ENCODE measurements at regions not wholly inside any gene's neighbourhood (a gene's known extent, or its start where the extent isn't known, plus 50 kb on each side); places are given as distances from the start of the nearest gene placed in this dataset.
A peak's percentile ranks its signal among the peaks of the same experiment; 100 is the strongest.

DNA sequence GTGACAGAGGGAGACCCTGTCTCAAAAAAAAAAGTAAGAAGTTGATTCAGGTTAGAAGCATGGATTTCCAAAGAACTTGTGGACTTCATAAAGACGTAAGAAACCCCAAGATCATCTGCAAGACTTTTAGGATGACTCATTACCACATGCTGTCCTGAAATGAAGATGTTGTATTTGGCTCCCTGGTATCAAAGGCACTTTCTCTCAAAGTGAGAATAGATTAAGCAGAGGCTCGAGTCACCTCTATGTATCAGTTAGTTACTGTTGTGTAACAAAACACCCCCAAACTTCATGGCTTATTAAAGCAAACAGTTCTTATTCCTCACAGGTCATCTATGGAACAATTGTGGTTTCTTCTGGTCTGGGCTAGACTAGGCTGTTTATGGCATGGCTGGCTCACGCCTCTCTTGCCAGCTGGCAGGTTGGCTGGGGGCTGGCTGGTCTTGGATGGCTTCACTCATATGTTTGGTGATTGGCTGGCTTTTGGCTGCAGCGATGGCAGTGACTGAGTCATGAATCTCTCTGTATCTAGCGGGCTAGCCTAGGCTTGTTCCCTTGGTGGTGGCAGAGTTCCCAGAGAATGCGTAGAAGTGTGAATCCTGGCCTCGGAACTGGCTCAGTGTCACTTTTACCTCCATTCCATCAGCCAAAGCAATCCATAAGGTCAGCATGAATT, 60.4 kb upstream of the MSI2 start:
- Histone ChIP-seq H3K27ac (no peak overlapping the region), H3K9me3 (no peaks in the 10 kb centered on the region), H3K36me3 (no peaks in the 10 kb centered on the region), H3K27me3 (replicated peaks; ENCODE audit: insufficient read depth) (no peaks in the 10 kb centered on the region), H3K4me1 (replicated peaks) (no peaks in the 10 kb centered on the region), H3K4me3 (no peak overlapping the region)
- peak; percentile 36 for DNase-seq (ENCODE audit: low spot score)
- intact Hi-C loops (cut with DNase I), result no loop called here
- WGBS, result 63% methylated on average over 7 of the region's 7 CpGs
- TF ChIP-seq, protein P1, sequence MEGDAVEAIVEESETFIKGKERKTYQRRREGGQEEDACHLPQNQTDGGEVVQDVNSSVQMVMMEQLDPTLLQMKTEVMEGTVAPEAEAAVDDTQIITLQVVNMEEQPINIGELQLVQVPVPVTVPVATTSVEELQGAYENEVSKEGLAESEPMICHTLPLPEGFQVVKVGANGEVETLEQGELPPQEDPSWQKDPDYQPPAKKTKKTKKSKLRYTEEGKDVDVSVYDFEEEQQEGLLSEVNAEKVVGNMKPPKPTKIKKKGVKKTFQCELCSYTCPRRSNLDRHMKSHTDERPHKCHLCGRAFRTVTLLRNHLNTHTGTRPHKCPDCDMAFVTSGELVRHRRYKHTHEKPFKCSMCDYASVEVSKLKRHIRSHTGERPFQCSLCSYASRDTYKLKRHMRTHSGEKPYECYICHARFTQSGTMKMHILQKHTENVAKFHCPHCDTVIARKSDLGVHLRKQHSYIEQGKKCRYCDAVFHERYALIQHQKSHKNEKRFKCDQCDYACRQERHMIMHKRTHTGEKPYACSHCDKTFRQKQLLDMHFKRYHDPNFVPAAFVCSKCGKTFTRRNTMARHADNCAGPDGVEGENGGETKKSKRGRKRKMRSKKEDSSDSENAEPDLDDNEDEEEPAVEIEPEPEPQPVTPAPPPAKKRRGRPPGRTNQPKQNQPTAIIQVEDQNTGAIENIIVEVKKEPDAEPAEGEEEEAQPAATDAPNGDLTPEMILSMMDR (IDR thresholded peaks at IDR 0.05), result no peak
- TF ChIP-seq POLR2AphosphoS5 (IDR thresholded peaks at IDR 0.05) (peak; percentile 18), POLR2A (IDR thresholded peaks at IDR 0.05) (no peak)

DNA sequence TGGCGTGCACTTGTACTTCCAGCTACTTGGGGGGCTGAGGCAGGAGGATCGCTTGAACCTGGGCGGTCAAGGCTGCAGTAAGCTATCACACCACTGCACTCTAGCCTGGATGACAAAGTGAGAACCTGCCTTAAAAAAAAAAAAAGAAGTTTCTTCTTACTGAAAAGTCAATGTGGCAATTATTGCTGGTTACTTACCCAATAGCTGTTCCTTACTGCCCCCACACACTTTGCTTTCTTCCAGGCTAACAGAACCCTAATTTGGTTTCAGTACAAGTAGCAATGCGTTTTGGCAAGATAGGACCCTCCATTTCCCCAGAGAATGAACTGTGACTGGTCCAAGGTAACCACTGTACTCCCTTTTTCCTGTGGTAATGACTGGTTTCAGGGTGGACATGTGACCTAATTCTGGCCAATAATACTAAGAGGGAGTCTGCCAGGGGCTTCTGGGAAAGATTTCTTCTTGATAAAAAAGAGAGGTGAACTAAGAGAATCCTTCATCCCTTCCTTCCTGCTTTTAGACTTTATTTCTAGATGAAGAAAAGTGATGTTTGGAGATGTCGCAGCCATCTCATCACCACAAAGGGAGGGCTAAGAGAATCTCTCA, 58.8 kb upstream of the MSI2 start:
- no peaks in the 10 kb centered on the region for H3K4me1 ChIP-seq (replicated peaks)
- no peak for DNase-seq (ENCODE audit: low spot score)
- H3K27me3 ChIP-seq (replicated peaks; ENCODE audit: insufficient read depth), result no peaks in the 10 kb centered on the region
- no peak overlapping the region for H3K27ac ChIP-seq
- intact Hi-C loops (cut with DNase I), result no loop called here
- H3K9me3 ChIP-seq, result no peaks in the 10 kb centered on the region
- H3K36me3 ChIP-seq, result no peaks in the 10 kb centered on the region
- H3K4me3 ChIP-seq, result no peak overlapping the region
- TF ChIP-seq, protein P1 (IDR thresholded peaks at IDR 0.05), result no peak
- TF ChIP-seq POLR2A (IDR thresholded peaks at IDR 0.05), result no peak
- no peak for TF ChIP-seq POLR2AphosphoS5 (IDR thresholded peaks at IDR 0.05)
- 96% methylated on average over 5 of the region's 5 CpGs for WGBS

DNA sequence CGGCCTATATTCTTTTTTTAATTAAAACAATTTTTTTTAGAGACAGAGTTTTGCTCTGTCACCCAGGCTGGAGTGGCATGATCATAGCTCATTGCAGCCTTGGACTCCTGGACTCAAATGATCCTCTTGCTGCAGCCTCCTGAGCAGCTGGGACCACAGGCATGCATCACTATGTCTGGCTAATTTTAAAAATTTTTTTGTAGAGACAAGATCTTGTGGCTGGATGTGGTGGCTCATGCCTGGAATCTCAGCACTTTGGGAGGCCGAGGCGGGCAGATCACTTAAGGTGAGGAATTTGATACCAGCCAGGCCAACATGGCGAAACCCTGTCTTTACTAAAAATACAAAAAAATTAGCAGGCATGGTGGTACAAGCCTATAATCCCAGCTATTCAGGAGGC, 54.8 kb upstream of the MSI2 start:
- Histone ChIP-seq H3K27ac (no peak overlapping the region), H3K27me3 (replicated peaks; ENCODE audit: insufficient read depth) (no peaks in the 10 kb centered on the region), H3K4me1 (replicated peaks) (no peaks in the 10 kb centered on the region), H3K9me3 (no peaks in the 10 kb centered on the region), H3K4me3 (no peak overlapping the region), H3K36me3 (no peaks in the 10 kb centered on the region)
- no peak for TF ChIP-seq POLR2A (IDR thresholded peaks at IDR 0.05)
- TF ChIP-seq POLR2AphosphoS5 (IDR thresholded peaks at IDR 0.05), result no peak
- TF ChIP-seq, protein P1 (IDR thresholded peaks at IDR 0.05), result no peak
- no peak for DNase-seq (ENCODE audit: low spot score)
- WGBS, result 99% methylated on average over 4 of the region's 4 CpGs
- intact Hi-C loops (cut with DNase I), result no loop called here

DNA sequence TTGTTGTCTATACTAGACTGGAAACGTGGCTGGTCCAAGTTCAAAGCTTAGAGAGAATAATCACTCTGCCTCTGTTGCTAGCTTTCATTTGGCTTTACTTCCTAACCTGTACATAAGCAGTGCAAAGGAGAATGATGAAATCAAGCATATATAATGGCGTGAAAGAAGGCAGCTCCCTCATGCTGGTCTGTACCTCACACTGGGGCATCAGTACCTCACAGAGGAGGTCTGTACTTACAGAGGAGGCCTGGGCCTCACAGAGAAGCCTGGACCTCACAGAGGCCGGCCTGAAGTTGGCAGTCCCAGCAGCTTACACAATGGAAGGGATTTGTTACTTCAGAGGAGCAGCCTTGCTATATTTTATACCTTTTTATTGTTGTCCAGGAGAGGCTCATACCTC, 53.3 kb upstream of the MSI2 start:
- intact Hi-C loops (cut with DNase I), result no loop called here
- Histone ChIP-seq H3K9me3 (no peaks in the 10 kb centered on the region), H3K27me3 (replicated peaks; ENCODE audit: insufficient read depth) (no peaks in the 10 kb centered on the region), H3K4me1 (replicated peaks) (no peaks in the 10 kb centered on the region), H3K4me3 (no peak overlapping the region), H3K36me3 (no peaks in the 10 kb centered on the region), H3K27ac (no peak overlapping the region)
- 80% methylated on average over 3 of the region's 3 CpGs for WGBS
- DNase-seq (ENCODE audit: low spot score), result no peak
- no peak for TF ChIP-seq POLR2AphosphoS5 (IDR thresholded peaks at IDR 0.05)
- no peak for TF ChIP-seq POLR2A (IDR thresholded peaks at IDR 0.05)
- TF ChIP-seq, protein P1 (IDR thresholded peaks at IDR 0.05), result no peak
